Thyroid gland (tissue), 4 donors: ENCODE measurements at regions not wholly inside any gene's neighbourhood (a gene's known extent, or its start where the extent isn't known, plus 50 kb on each side); places are given as distances from the start of the nearest gene placed in this dataset.

ENCODE experiments used
- CTCF ChIP-seq, 6 experiments: fragments of 200-600 bp in 3 of 6; fragments of 450-650 bp in 3 of 6; sonication (generic) in 3 of 6; IDR thresholded peaks; one replicate each; pipeline ENCODE4 v1.5.1; 2016 to 2019; ENCODE audit warnings: antibody characterized with exemption in 6 of 6, mild to moderate bottlenecking in 2 of 6, inconsistent platforms in 1 of 6, moderate library complexity in 1 of 6
- POLR2A ChIP-seq, 2 donors: fragments of 450-650 bp; IDR thresholded peaks; one replicate each; pipeline ENCODE4 v1.6.1; 2017; ENCODE audit warnings: antibody characterized with exemption in 2 of 2, mild to moderate bottlenecking in 2 of 2, moderate library complexity in 1 of 2

GRCh38 chr20:17066902-17067301, 159.9 kb upstream of the PCSK2 start:
- TF ChIP-seq CTCF (IDR thresholded peaks at IDR 0.05) = no peak
- no peak for TF ChIP-seq POLR2A (IDR thresholded peaks at IDR 0.05)
